HEK293T (cell line): ENCODE measurements at regions not wholly inside any gene's neighbourhood (a gene's known extent, or its start where the extent isn't known, plus 50 kb on each side); places are given as distances from the start of the nearest gene placed in this dataset.

Experiments
- CTCF ChIA-PET: fragments of 350-600 bp; formaldehyde crosslinking; extraction: SDS; loops from one replicate; lab custom pipeline; 2021; ENCODE audit warnings: antibody characterized with exemption, inconsistent platforms; lab: Yijun Ruan, JAX
- POLR2A ChIA-PET: fragments of 350-600 bp; formaldehyde crosslinking; extraction: SDS; loops from one replicate; lab custom pipeline; 2020; ENCODE audit warnings: antibody characterized with exemption, inconsistent platforms; lab: Yijun Ruan, JAX
- DNase-seq: peaks from one replicate; pipeline ENCODE4 v3.0.0; 2012; ENCODE audit warnings: mixed read lengths; ENCODE audit errors: extremely low spot score
- ARNT ChIP-seq: fragments of 450-650 bp; IDR thresholded peaks from 2 replicates; pipeline ENCODE4 v1.6.1; 2017; ENCODE audit warnings: mild to moderate bottlenecking
- BHLHE40 ChIP-seq: fragments of 450-650 bp; IDR thresholded peaks from 2 replicates; pipeline ENCODE4 v1.6.1; 2016; ENCODE audit warnings: mild to moderate bottlenecking, moderate library complexity, borderline replicate concordance
- CTBP1 ChIP-seq: fragments of 450-650 bp; IDR thresholded peaks from 2 replicates; pipeline ENCODE4 v1.6.1; 2016; ENCODE audit warnings: borderline replicate concordance
- ELF4 ChIP-seq: fragments of 450-650 bp; IDR thresholded peaks from 2 replicates; pipeline ENCODE4 v1.6.1; 2017; ENCODE audit warnings: antibody characterized with exemption
- FOXA1 ChIP-seq: fragments of 450-650 bp; IDR thresholded peaks from 2 replicates; pipeline ENCODE4 v1.6.1; 2016; ENCODE audit warnings: mild to moderate bottlenecking
- FOXK2 ChIP-seq: fragments of 450-650 bp; IDR thresholded peaks from 2 replicates; pipeline ENCODE4 v1.6.1; 2016; ENCODE audit warnings: mild to moderate bottlenecking
- FOXM1 ChIP-seq: fragments of 450-650 bp; IDR thresholded peaks from 2 replicates; pipeline ENCODE4 v1.6.1; 2017; ENCODE audit warnings: mild to moderate bottlenecking, borderline replicate concordance
- HDGF ChIP-seq: fragments of 450-650 bp; IDR thresholded peaks from 2 replicates; pipeline ENCODE4 v1.6.1; 2017; ENCODE audit warnings: antibody characterized with exemption, borderline replicate concordance
- L3MBTL2 ChIP-seq: fragments of 450-650 bp; conservative IDR thresholded peaks from 2 replicates; pipeline ENCODE4 v1.6.1; 2016; ENCODE audit warnings: mild to moderate bottlenecking
- LEF1 ChIP-seq: fragments of 450-650 bp; IDR thresholded peaks from 2 replicates; pipeline ENCODE4 v1.6.1; 2017; ENCODE audit warnings: mild to moderate bottlenecking, borderline replicate concordance
- NFRKB ChIP-seq: fragments of 450-650 bp; IDR thresholded peaks from 2 replicates; pipeline ENCODE4 v1.6.1; 2016; ENCODE audit warnings: mild to moderate bottlenecking, moderate library complexity
- SP1 ChIP-seq: fragments of 450-650 bp; IDR thresholded peaks from 2 replicates; pipeline ENCODE4 v1.6.1; 2017
- SUZ12 ChIP-seq: fragments of 450-650 bp; IDR thresholded peaks from 2 replicates; pipeline ENCODE4 v1.6.1; 2016; ENCODE audit warnings: mild to moderate bottlenecking
- TARDBP ChIP-seq: fragments of 450-650 bp; IDR thresholded peaks from 2 replicates; pipeline ENCODE4 v1.6.1; 2016
- ZNF384 ChIP-seq: fragments of 450-650 bp; IDR thresholded peaks from 2 replicates; pipeline ENCODE4 v1.6.1; 2016
- TF ChIP-seq, protein P1 (sequence below): fragments of 450-650 bp; IDR thresholded peaks from 2 replicates; pipeline ENCODE4 v1.6.1; 2016

DNA sequence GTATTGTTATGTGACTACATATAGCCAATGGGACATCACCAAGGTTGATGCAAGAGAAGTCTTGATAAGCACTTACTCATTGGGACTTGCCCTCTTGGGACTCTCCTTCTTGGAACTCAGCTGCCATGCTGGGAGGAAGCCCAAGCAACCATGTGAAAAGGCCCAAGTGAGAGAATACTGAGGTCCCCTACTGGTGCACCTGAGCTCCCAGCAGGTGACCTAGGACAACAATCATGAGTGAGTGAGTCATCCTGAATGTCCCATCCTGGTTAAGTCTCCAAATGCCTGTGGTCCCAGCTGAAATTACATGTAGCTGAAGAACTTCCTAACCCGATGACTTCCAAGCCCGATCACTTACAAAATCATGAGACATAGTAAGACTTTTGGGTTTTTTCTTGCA lies 260.7 kb downstream of the ICE1 start:
- no peak for TF ChIP-seq ARNT
- no peak for TF ChIP-seq FOXM1
- no peak for TF ChIP-seq TARDBP
- TF ChIP-seq BHLHE40 = no peak
- no peak for TF ChIP-seq ELF4
- no peak for TF ChIP-seq SUZ12
- no peak for TF ChIP-seq L3MBTL2
- no peak for TF ChIP-seq CTBP1
- no peak for TF ChIP-seq LEF1
- no peak for TF ChIP-seq ZNF384
- DNase-seq = no peak
- ChIA-PET CTCF (no interaction called here), POLR2A (no interaction called here)

DNA sequence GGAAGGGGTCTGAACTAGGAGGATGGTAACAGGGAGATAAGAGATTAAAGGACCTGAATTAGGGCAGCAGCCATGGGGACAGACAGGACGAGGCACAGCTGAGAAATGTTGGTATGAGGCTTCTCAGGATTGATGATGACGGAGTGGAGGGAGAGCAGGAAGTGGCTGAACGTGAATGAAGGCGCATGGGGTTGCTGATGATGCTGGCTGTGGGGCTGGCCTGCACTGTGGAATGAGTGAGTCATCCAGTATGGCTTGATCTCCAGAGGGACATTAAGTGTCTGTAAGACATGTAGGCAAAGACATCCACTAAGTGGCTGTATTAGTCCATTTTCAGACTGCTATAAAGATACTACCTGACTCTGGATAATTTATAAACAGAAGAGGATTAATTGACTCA lies 256.4 kb downstream of the ICE1 start:
- POLR2A ChIA-PET = no interaction called here
- DNase-seq = no peak
- CTCF ChIA-PET = no interaction called here
- no peak for TF ChIP-seq ELF4
- no peak for TF ChIP-seq SP1
- TF ChIP-seq CTBP1 = no peak
- TF ChIP-seq BHLHE40 = no peak
- TF ChIP-seq SUZ12 = no peak
- no peak for TF ChIP-seq NFRKB
- no peak for TF ChIP-seq FOXK2
- TF ChIP-seq HDGF = no peak
- no peak for TF ChIP-seq L3MBTL2
- no peak for TF ChIP-seq LEF1
- TF ChIP-seq, protein P1, sequence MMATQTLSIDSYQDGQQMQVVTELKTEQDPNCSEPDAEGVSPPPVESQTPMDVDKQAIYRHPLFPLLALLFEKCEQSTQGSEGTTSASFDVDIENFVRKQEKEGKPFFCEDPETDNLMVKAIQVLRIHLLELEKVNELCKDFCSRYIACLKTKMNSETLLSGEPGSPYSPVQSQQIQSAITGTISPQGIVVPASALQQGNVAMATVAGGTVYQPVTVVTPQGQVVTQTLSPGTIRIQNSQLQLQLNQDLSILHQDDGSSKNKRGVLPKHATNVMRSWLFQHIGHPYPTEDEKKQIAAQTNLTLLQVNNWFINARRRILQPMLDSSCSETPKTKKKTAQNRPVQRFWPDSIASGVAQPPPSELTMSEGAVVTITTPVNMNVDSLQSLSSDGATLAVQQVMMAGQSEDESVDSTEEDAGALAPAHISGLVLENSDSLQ = no peak
- TF ChIP-seq FOXM1 = no peak

DNA sequence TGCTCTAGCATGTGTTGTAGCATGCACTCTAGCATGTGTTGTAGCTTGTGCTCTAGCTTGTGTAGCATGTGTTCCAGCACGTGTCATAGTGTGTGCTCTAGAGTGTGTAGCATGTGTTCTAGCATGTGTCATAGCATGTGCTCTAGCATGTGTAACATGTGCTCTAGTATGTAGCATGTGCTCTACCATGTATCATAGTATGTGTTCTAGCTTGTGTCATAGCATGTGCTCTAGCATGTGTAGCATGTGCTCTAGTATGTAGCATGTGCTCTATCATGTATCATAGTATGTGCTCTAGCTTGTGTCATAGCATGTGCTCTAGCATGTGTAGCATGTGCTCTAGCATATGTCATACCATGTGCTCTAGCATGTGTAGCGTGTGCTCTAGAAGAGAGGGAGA lies 255.3 kb downstream of the ICE1 start:
- TF ChIP-seq BHLHE40 (no peak), L3MBTL2 (no peak), NFRKB (no peak), SP1 (no peak), FOXM1 (no peak), CTBP1 (no peak), ARNT (no peak), FOXA1 (no peak)
- TF ChIP-seq, protein P1 = no peak
- CTCF ChIA-PET = no interaction called here
- DNase-seq = no peak
- POLR2A ChIA-PET = no interaction called here

DNA sequence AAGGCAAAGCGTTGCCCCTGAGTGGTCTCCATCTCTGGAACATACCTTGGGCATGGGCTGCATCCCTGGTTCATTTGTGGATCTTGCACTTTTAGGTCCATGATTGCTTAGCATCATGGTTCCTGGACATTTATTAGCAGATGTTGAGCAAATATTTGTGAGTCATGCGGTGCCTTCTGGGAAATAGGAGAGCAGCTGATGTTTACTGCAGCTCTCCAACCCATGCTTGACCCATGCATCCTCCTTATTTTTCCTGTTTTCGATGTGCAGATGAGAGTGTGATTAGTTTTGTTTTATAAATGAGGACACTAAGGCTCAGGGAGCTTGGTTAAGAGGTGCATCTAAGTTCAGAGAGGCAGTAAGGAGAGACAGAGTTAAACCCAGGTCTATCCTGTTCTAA lies 253.7 kb downstream of the ICE1 start:
- TF ChIP-seq TARDBP = no peak
- TF ChIP-seq SUZ12 = no peak
- no peak for TF ChIP-seq ZNF384
- no peak for TF ChIP-seq ARNT
- no peak for TF ChIP-seq LEF1
- no peak for TF ChIP-seq BHLHE40
- CTCF ChIA-PET = no interaction called here
- no peak for DNase-seq
- POLR2A ChIA-PET = no interaction called here

DNA sequence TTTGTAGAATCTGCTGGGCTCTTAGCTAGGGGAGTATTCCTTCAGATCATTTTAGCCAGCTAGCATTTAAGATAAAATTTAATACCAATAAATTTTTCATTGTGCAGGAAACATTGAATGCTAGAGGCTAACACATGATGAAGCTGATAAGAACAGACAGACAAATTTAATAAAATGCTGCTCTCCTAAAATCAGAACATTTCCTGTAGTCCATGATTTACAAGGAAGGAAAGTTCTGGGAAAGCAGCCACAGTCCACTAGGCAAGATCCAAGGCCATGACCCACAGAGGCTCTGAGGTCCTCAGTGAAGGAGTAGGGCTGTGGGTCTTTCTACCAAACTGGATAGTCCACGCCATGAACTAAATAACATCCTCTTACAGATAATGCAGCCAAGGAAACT lies 253.0 kb downstream of the ICE1 start:
- no peak for DNase-seq
- ChIA-PET CTCF (interaction anchor here (0.6 kb wide), 1 partner anchor 599 kb away, joined by 3 read pairs; no protein-coding TSS in a partner anchor), POLR2A (no interaction called here)
- TF ChIP-seq FOXM1 (no peak), SP1 (no peak)
- TF ChIP-seq, protein P1 = no peak

DNA sequence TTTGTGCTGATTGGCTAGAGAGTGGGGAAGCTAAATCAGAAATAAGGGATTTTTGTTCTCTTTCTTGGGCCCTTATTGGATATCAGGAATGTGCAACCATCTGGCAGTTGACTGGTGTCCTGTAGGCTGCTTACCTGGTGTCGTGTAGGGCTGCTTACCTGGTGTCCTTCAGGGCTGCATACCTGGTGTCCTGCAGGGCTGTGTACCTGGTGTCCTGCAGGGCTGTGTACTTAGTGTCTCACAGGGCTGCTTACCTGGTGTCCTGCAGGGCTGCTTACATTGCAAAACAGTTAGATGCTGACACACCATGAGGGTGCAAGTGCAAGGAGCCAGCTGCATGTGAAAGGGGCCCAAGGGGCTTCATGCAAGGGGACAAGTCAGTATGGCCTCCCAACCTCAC lies 249.3 kb downstream of the ICE1 start:
- POLR2A ChIA-PET = no interaction called here
- TF ChIP-seq SUZ12 (no peak), FOXK2 (no peak), ARNT (no peak), SP1 (no peak), FOXM1 (no peak), HDGF (no peak), NFRKB (no peak), TARDBP (no peak), ZNF384 (no peak), CTBP1 (no peak), LEF1 (no peak), FOXA1 (no peak)
- CTCF ChIA-PET = no interaction called here
- DNase-seq = no peak

DNA sequence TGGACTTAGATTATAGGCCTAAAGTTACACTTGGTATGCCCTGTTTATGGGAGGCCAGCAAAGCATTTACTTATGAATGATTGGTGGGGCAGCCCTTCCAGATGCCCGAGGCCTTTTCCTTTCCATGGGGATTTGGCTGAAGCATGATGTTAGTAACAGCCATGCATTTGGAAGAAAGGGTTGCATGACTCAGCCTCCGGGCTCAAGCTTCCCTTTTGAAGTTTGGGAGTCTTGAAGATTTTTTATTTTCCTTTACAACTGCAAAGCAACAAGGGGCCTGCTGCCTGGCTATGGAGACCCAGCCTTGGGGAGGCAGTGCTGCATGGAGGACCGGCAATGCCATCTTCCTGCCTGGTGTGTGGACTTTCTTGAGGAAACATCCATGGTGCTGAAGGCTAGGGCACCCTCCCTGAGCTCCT lies 244.7 kb downstream of the ICE1 start:
- POLR2A ChIA-PET = no interaction called here
- no peak for TF ChIP-seq HDGF
- no peak for TF ChIP-seq ARNT
- no peak for TF ChIP-seq SUZ12
- no peak for TF ChIP-seq CTBP1
- no peak for TF ChIP-seq BHLHE40
- DNase-seq = no peak
- CTCF ChIA-PET = no interaction called here
